Esophagus muscularis mucosa (tissue), 4 donors: ENCODE measurements at regions not wholly inside any gene's neighbourhood (a gene's known extent, or its start where the extent isn't known, plus 50 kb on each side); places are given as distances from the start of the nearest gene placed in this dataset.

Experiments used
- EP300 ChIP-seq: sonication (generic); formaldehyde crosslinking; IDR thresholded peaks from one replicate; pipeline ENCODE4 v1.6.1; 2017; ENCODE audit warnings: antibody characterized with exemption
- POLR2A ChIP-seq: fragments of 450-650 bp; IDR thresholded peaks from one replicate; pipeline ENCODE4 v1.6.1; 2017; ENCODE audit warnings: antibody characterized with exemption, moderate library complexity, mild to moderate bottlenecking, low read depth
- TF ChIP-seq, protein P1 (sequence below), 3 experiments: fragments of 200-600 bp in 2 of 3; fragments of 450-650 bp in 1 of 3; sonication (generic) in 2 of 3; IDR thresholded peaks; one replicate each; pipeline ENCODE4 v1.5.1; 2017 to 2019; ENCODE audit warnings: antibody characterized with exemption in 3 of 3, mild to moderate bottlenecking in 2 of 3, moderate library complexity in 1 of 3

DNA sequence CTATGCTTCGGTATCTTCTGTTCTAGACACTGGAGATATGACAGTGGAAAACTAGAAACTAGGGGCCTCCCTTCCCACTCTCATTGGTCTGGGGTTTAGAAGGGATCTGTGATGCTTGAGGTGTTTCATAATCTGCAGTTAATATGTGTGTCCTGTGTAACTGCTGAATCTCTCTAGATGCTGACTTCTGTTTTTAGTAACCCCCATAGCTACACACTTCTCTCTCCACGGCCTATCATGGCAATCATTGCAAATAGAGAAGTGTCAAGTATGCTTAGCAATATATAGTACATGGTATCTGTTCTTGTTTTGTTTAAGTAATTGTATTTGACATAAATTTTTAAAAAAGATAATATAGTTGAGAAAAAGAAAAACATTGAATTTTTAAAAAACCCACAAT lies 394.6 kb upstream of the MMS22L start:
- no peak for TF ChIP-seq POLR2A
- TF ChIP-seq, protein P1, sequence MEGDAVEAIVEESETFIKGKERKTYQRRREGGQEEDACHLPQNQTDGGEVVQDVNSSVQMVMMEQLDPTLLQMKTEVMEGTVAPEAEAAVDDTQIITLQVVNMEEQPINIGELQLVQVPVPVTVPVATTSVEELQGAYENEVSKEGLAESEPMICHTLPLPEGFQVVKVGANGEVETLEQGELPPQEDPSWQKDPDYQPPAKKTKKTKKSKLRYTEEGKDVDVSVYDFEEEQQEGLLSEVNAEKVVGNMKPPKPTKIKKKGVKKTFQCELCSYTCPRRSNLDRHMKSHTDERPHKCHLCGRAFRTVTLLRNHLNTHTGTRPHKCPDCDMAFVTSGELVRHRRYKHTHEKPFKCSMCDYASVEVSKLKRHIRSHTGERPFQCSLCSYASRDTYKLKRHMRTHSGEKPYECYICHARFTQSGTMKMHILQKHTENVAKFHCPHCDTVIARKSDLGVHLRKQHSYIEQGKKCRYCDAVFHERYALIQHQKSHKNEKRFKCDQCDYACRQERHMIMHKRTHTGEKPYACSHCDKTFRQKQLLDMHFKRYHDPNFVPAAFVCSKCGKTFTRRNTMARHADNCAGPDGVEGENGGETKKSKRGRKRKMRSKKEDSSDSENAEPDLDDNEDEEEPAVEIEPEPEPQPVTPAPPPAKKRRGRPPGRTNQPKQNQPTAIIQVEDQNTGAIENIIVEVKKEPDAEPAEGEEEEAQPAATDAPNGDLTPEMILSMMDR (IDR thresholded peaks at IDR 0.05), result no peak
- TF ChIP-seq EP300, result no peak
